Sigmoid colon (tissue), 3 donors: ENCODE measurements at regions not wholly inside any gene's neighbourhood (a gene's known extent, or its start where the extent isn't known, plus 50 kb on each side); places are given as distances from the start of the nearest gene placed in this dataset.

Experiments
- POLR2A ChIP-seq, 2 donors: fragments of 450-650 bp; IDR thresholded peaks; one replicate each; pipeline ENCODE4 v1.6.1; 2016; ENCODE audit warnings: antibody characterized with exemption in 2 of 2, mild to moderate bottlenecking in 2 of 2, moderate library complexity in 2 of 2
- TF ChIP-seq, protein P1 (sequence below), 4 experiments: fragments of 450-650 bp in 3 of 4; fragments of 200-600 bp in 1 of 4; IDR thresholded peaks; one replicate each; pipeline ENCODE4 v1.5.1; 2016 to 2019; ENCODE audit warnings: antibody characterized with exemption in 4 of 4, mild to moderate bottlenecking in 3 of 4, moderate library complexity in 2 of 4

- TF ChIP-seq POLR2A (IDR thresholded peaks at IDR 0.05), result no peak
- TF ChIP-seq, protein P1, sequence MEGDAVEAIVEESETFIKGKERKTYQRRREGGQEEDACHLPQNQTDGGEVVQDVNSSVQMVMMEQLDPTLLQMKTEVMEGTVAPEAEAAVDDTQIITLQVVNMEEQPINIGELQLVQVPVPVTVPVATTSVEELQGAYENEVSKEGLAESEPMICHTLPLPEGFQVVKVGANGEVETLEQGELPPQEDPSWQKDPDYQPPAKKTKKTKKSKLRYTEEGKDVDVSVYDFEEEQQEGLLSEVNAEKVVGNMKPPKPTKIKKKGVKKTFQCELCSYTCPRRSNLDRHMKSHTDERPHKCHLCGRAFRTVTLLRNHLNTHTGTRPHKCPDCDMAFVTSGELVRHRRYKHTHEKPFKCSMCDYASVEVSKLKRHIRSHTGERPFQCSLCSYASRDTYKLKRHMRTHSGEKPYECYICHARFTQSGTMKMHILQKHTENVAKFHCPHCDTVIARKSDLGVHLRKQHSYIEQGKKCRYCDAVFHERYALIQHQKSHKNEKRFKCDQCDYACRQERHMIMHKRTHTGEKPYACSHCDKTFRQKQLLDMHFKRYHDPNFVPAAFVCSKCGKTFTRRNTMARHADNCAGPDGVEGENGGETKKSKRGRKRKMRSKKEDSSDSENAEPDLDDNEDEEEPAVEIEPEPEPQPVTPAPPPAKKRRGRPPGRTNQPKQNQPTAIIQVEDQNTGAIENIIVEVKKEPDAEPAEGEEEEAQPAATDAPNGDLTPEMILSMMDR (IDR thresholded peaks at IDR 0.05), result no peak
Measured at GRCh38 chr2:22126106-22126505, 1002.3 kb downstream of the TDRD15 start.
